GM20431 (cell line): ENCODE measurements at regions not wholly inside any gene's neighbourhood (a gene's known extent, or its start where the extent isn't known, plus 50 kb on each side); places are given as distances from the start of the nearest gene placed in this dataset.

ENCODE experiments used
- in situ Hi-C: fragments of 300-500 bp; cut with MseI, MboI; formaldehyde crosslinking; loops from one replicate; pipeline ENCODE4 v1.15.0; 2020; ENCODE audit warnings: low sequenced_read_pairs; ENCODE audit not compliant: unreplicated experiment

DNA sequence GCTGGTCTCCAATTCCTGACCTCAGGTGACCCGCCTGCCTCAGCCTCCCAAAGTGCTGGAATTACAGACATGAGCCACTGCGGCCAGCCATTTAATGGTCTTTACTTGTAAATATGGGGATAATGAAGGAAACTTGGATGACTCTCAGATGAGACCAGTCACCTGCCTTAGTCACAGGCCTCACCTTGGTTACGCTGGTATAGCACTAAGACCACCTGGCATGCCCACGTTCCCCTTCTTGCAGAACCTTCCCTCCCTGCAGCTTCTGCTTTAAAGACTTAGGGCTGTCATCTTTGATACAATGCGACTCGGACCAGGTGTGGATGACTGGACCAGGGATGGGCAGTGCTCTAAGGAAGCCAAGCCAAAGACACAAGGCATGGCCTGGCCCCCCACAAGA, 629.9 kb downstream of the CCDC171 start:
- in situ Hi-C loops = no loop called here

GRCh38 chr9:16184964-16185646, 632.3 kb downstream of the CCDC171 start:
- in situ Hi-C loops = no loop called here

DNA sequence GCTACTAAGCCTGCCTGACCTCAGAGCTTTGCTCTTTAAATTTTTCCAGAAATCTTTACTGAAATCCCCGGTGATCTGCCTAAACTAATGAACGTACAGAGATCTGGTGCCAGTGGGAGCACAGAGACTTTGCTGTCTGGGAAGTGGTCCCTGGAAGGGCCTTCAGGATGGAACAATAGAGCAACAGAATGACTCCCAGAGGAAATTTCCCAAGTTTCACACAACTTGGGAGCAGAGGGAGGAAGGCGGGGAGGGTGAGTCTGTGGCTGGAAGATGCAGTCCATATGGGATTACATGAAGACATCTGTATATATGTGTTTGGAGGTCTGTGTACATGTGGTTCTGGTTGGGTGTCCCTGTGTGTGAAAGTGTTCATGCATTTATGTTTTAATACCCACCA, 638.3 kb downstream of the CCDC171 start:
- in situ Hi-C loops = no loop called here

DNA sequence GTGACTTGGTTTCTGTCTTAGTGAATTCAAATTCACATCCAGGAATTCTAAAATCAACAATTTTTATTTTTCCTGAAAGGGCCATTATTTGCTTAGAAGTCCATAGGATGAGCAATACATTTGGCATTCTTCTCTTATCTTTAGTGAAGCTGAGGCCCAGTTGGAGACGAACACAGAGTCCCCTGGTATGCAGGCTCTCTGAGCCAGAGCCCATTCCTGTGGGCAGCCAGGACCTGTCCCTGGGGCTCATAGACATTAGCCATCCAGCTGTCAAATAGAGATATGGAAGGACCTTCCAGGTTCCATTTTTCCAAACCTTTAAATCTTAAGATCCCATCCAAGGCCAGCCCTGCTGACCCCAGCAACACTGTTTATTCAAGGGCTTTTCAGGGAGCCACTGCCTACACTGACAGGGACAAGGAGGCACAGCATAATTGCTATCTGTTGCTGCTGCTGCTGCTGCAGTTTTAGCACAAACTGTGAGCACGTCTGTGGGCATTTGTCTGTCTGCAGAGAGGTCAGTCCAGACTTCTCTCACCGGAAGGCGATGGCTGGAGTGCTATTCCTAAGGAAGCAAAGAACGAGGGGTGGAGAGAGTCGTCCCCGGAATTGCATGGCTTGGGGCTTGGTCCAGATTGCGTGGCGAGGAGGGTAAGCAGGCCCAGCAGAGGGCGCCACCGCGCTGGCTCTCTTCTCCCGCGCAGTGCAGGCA, 639.0 kb downstream of the CCDC171 start:
- in situ Hi-C loops = no loop called here

DNA sequence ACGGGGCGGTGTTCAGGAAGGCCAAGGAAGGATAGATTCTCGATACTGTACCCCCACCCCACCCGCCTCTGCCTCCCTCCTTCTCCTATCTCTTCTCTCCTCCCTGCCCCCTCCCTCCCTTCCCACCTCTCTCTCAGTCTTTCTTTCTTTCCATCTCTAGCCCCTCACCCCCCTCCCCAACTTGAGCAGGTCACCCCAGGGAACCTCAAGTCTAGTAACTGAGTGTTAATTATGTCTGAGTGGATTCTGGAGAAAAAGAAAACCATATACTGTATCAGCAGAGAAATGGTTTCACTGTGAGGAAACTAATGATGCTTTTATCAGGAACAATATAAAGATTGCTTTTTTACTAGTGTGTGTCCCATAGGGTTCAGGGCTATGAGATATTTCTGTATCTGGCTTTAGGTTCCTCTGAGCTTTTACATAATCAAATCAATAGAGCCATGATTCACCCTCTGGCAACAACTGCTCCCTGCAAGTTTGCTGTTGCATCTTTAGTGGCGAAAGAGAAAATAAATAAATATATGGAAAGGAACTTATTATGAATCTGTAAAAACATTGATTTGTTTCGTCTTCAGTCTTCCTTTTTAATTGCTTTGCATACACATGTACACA, 639.7 kb downstream of the CCDC171 start:
- in situ Hi-C loops = no loop called here

GRCh38 chr9:16193066-16193465, 640.2 kb downstream of the CCDC171 start:
- in situ Hi-C loops = no loop called here

DNA sequence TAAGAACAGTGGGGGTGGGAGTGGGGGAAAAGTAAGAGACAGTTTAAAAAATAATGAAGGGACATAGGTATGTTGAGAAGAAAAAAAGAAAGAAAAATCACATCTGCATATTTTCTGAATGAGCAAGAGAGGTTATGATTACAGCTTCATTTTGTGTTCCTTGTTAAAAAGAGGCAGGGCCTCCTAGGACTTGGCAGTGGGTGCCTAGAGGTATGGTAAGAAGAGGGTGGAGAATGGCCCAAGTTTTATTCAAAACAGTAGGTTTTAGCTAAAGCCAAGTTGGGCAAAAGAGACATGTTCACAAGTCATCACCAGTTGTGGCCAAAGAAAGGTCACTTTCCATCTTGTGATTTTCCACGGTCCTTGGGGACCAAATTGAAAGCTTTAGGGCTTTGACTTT, 643.4 kb downstream of the CCDC171 start:
- in situ Hi-C loops = no loop called here

DNA sequence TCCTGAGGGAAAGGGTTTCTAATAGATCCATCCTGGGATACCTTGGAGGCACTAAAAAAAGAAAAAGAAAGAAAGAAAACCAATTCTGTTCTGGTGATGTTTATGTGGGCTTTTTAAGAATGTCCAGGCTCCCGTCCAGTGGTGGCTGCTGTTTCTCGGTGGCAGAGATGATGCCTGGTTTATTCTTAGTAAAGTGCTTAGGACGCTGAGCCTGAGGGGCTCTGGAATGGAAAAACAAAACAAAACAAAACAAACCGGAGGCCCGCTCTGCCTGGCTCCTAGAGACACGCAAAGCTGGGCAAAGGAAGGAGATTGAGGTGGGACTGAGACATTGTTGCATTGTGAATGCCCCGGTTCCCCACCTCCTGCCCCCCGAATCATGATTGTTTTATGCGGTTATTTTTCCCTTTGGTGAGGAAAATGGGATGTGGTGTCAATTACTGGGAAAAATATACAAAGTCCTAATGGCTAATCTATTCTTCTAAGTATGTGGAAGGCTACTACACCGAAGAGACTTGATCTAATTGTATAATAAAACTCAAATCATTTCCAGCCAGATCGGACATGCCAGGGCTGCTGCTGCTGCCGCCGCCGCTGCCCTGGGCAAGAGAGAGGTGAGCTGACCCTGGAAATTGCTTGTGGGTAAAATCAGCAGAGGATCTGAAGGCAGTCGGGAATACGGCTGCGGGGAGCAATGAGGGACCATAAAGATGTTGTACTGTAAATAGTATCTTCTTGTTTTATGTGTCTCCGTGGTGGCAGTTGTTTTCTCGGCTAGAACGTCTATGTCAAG, 644.9 kb downstream of the CCDC171 start:
- in situ Hi-C loops = no loop called here

GRCh38 chr9:16198996-16199395, 646.2 kb downstream of the CCDC171 start:
- in situ Hi-C loops = no loop called here

DNA sequence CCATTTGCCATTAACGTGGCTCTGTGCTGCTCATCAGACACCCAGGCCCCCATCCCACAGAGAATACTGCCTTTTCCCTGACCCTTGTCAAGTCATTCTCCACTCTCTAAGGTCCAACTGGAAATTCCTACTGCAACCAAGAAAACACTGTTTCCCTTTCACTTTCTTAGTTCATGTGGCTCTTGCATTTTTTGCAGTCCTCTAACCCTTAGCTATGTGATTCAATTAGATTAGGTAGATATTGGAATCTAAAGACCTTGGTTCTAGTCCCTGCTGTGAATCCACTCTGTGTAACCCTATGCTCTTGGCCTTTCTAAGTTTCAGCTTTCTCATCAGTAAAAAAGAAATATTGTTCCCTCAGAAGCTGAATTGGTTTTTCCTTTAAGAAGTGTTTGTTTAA, 649.4 kb downstream of the CCDC171 start:
- in situ Hi-C loops = no loop called here

GRCh38 chr9:16202914-16203728, 650.3 kb downstream of the CCDC171 start:
- in situ Hi-C loops = no loop called here

- in situ Hi-C loops = no loop called here
These were observed 651.1 kb downstream of the CCDC171 start for GRCh38 chr9:16203729-16204573.

- in situ Hi-C loops = no loop called here
These were observed 652.6 kb downstream of the CCDC171 start for GRCh38 chr9:16205455-16205854.

GRCh38 chr9:16206518-16206917, 653.7 kb downstream of the CCDC171 start:
- in situ Hi-C loops = no loop called here

DNA sequence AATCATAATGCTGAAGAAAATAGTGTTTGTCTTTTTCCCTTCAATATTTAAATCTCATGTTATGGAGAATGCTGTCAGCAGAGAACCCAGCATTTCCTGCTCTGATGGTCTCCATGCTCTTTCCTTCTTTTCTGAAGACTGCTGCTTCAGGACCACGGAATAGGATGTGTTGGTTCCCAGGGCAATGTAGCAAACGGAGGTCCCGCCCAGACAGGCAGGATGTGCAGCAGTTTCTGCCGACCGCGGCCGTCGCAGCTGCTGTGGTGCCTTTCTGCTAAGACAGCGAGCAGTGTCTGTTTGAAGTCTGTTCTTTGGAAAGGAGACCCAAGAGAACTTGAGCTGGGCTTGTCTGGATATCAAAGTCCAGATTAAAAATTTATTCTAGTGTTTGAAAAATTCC, 654.3 kb downstream of the CCDC171 start:
- in situ Hi-C loops = no loop called here

DNA sequence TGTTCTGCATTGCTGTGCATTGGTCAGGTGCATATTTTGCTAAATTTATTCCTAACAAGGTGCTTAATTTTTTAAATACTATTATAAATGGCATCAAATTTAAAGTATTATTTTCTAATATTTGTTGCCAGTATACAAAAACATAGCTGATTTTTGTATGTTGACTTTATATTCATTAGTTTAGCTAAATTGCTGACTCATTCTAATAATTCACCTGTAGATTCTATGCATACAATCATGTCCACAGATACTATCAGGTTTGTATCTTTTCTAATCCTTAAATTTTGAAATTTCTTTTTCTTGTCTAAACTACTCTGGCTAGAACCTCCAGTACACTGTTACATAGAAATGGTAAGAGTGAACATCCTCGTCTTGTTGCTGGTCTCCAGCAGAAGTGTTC, 657.6 kb downstream of the CCDC171 start:
- in situ Hi-C loops = no loop called here

DNA sequence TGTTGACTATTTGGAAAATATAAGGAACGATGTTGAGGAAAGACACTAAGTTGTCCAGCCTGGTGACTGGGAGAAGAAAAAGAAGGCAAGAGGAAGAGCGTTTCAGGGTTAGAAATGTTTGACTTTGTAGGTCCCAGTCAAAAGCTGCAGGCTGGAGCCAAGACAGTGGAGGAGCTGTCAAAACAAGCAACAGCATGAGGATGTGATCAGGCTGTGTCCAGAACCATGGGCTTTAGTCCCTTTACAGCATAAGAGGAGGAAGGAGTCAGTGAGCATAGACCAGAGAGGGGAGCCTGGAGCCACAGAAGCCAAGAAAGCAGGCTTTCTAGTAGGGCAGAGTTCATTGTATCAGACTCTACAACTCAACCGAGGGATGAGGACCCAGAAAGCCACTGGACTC, 658.5 kb downstream of the BNC2 start:
- in situ Hi-C loops = no loop called here

- in situ Hi-C loops = no loop called here
These were observed 656.5 kb downstream of the BNC2 start for GRCh38 chr9:16213781-16214515.
